A673 (cell line): ENCODE measurements at regions not wholly inside any gene's neighbourhood (a gene's known extent, or its start where the extent isn't known, plus 50 kb on each side); places are given as distances from the start of the nearest gene placed in this dataset.

Experiments used
- BruUV-seq: library from RNA; stranded (reverse); fragments of 400-500 nt; replicated peaks from 2 replicates; lab custom pipeline; 2021; lab: Mats Ljungman, UMichigan
- CTCF ChIA-PET: fragments of 300-600 bp; sonication (Branson Sonifier 250); formaldehyde crosslinking; loops from one replicate; lab custom pipeline; 2022; ENCODE audit warnings: antibody characterized with exemption; lab: Charles Lee
- POLR2A ChIA-PET: fragments of 300-600 bp; sonication (Branson Sonifier 250); formaldehyde crosslinking; loops from one replicate; lab custom pipeline; 2022; ENCODE audit warnings: antibody characterized with exemption; ENCODE audit not compliant: low non-redundant PET; lab: Charles Lee
- DNase-seq: peaks from one replicate; pipeline ENCODE4 v3.0.0-alpha.2; 2015; ENCODE audit warnings: low spot score
- H3K27ac ChIP-seq: fragments of 200-600 bp; sonication (generic); 2 replicates; pipeline ENCODE4 v1.5.1; 2016; ENCODE audit warnings: mixed run types, low read depth, mild to moderate bottlenecking, mixed read lengths, antibody characterized with exemption, low read length; ENCODE audit not compliant: poor library complexity, severe bottlenecking
- H3K27me3 ChIP-seq: fragments of 200-600 bp; sonication (generic); replicated peaks from 2 replicates; pipeline ENCODE4 v1.6.1; 2017; ENCODE audit warnings: mixed run types, low read depth, mild to moderate bottlenecking, mixed read lengths, antibody characterized with exemption, low read length; ENCODE audit not compliant: insufficient read depth, poor library complexity
- H3K36me3 ChIP-seq: fragments of 200-600 bp; sonication (generic); 2 replicates; pipeline ENCODE4 v1.6.1; 2016; ENCODE audit warnings: mixed run types, mild to moderate bottlenecking, mixed read lengths, antibody characterized with exemption, low read length; ENCODE audit not compliant: insufficient read depth, poor library complexity, severe bottlenecking
- H3K4me1 ChIP-seq: fragments of 200-600 bp; sonication (generic); 2 replicates; pipeline ENCODE4 v1.6.1; 2017; ENCODE audit warnings: mixed run types, mild to moderate bottlenecking, mixed read lengths, antibody characterized with exemption, low read length; ENCODE audit not compliant: insufficient read depth, poor library complexity, severe bottlenecking
- H3K4me3 ChIP-seq: fragments of 200-600 bp; sonication (generic); 2 replicates; pipeline ENCODE4 v1.5.1; 2016; ENCODE audit warnings: low read depth, mixed run types, mild to moderate bottlenecking, mixed read lengths, low read length; ENCODE audit not compliant: poor library complexity, severe bottlenecking
- H3K9me3 ChIP-seq: fragments of 200-600 bp; sonication (generic); 2 replicates; pipeline ENCODE4 v1.6.1; 2016; ENCODE audit warnings: mixed run types, low read depth, mild to moderate bottlenecking, mixed read lengths, antibody characterized with exemption, low read length; ENCODE audit not compliant: poor library complexity, severe bottlenecking
- CTCF ChIP-seq: fragments of 300-800, 200-600 bp; sonication (generic); conservative IDR thresholded peaks from 2 replicates; pipeline ENCODE4 v1.5.1; 2017; ENCODE audit warnings: low read depth, mild to moderate bottlenecking, antibody characterized with exemption, low read length, moderate library complexity, mixed read lengths
- EZH2 ChIP-seq: fragments of 200-600 bp; sonication (generic); IDR thresholded peaks from 2 replicates; pipeline ENCODE4 v1.6.1; 2017; ENCODE audit warnings: borderline replicate concordance, low read depth, mild to moderate bottlenecking, mixed read lengths, antibody characterized with exemption, low read length; ENCODE audit not compliant: poor library complexity, severe bottlenecking
- intact Hi-C: fragments of 100-400 bp; cut with micrococcal nuclease; formaldehyde crosslinking; loops from one replicate; pipeline ENCODE4 v1.10.0; 2022; ENCODE audit not compliant: unreplicated experiment

GRCh38 chr3:151987893-151988292 is 114.5 kb downstream of the SUCNR1 start:
- no peak overlapping the region for H3K27ac ChIP-seq
- no peaks in the 10 kb centered on the region for H3K27me3 ChIP-seq
- POLR2A ChIA-PET: no interaction called here
- H3K9me3 ChIP-seq: no peaks in the 10 kb centered on the region
- no peaks in the 10 kb centered on the region for H3K36me3 ChIP-seq
- no peaks in the 10 kb centered on the region for H3K4me1 ChIP-seq
- H3K4me3 ChIP-seq: no peak overlapping the region
- BruUV-seq: no TSS peak
- CTCF ChIA-PET: no interaction called here
- intact Hi-C loops: no loop called here
- DNase-seq: no peak
- no peak for TF ChIP-seq CTCF
- TF ChIP-seq EZH2: no peak

GRCh38 chr3:151989621-151990020 is 116.2 kb downstream of the SUCNR1 start:
- Histone ChIP-seq H3K27ac (no peak overlapping the region), H3K4me3 (no peak overlapping the region), H3K36me3 (no peaks in the 10 kb centered on the region), H3K27me3 (no peaks in the 10 kb centered on the region), H3K9me3 (no peaks in the 10 kb centered on the region), H3K4me1 (no peaks in the 10 kb centered on the region)
- intact Hi-C loops: no loop called here
- DNase-seq: no peak
- BruUV-seq: no TSS peak
- TF ChIP-seq CTCF: no peak
- no peak for TF ChIP-seq EZH2
- ChIA-PET POLR2A (no interaction called here), CTCF (no interaction called here)

GRCh38 chr3:151990696-151991376 is 117.4 kb downstream of the SUCNR1 start:
- Histone ChIP-seq H3K36me3 (no peaks in the 10 kb centered on the region), H3K27me3 (no peaks in the 10 kb centered on the region), H3K9me3 (no peaks in the 10 kb centered on the region), H3K4me1 (no peaks in the 10 kb centered on the region), H3K4me3 (no peak overlapping the region), H3K27ac (no peak overlapping the region)
- POLR2A ChIA-PET: interaction anchor here (0.5 to 0.7 kb wide), 2 partner anchors 10 to 499 kb away, joined by 3 read pairs; no protein-coding TSS in a partner anchor
- intact Hi-C loops: no loop called here
- CTCF ChIA-PET: no interaction called here
- no peak for DNase-seq
- TF ChIP-seq CTCF: no peak
- BruUV-seq: no TSS peak
